RWPE2 (cell line): ENCODE measurements at regions not wholly inside any gene's neighbourhood (a gene's known extent, or its start where the extent isn't known, plus 50 kb on each side); places are given as distances from the start of the nearest gene placed in this dataset.

Source experiments
- ATAC-seq: fragments of 200-7000 bp; cut with Tn5 transposase; 3 replicates; pipeline ENCODE4 v1.9.1; 2021; ENCODE audit warnings: low read depth
- DNase-seq: peaks from one replicate; pipeline ENCODE4 v3.0.0-alpha.2; 2020; ENCODE audit warnings: low spot score
- H3K27ac ChIP-seq: fragments of 450-650 bp; 2 replicates; pipeline ENCODE4 v1.5.1; 2017; ENCODE audit warnings: mild to moderate bottlenecking; ENCODE audit not compliant: poor library complexity, severe bottlenecking
- H3K27me3 ChIP-seq: fragments of 250-450 bp; sonication (Bioruptor Pico); 2 replicates; pipeline ENCODE4 v1.5.1; 2021; ENCODE audit warnings: mild to moderate bottlenecking, moderate library complexity; ENCODE audit not compliant: insufficient read depth, poor library complexity, severe bottlenecking
- H3K36me3 ChIP-seq: fragments of 250-450 bp; sonication (Bioruptor Pico); 2 replicates; pipeline ENCODE4 v1.5.1; 2020; ENCODE audit warnings: low read depth, mild to moderate bottlenecking, moderate library complexity
- H3K4me1 ChIP-seq: fragments of 250-450 bp; sonication (Bioruptor Pico); 2 replicates; pipeline ENCODE4 v1.5.1; 2021; ENCODE audit warnings: mild to moderate bottlenecking, moderate library complexity; ENCODE audit not compliant: insufficient read depth, poor library complexity, severe bottlenecking
- H3K4me3 ChIP-seq: fragments of 250-450 bp; sonication (Bioruptor Pico); 2 replicates; pipeline ENCODE4 v1.5.1; 2021; ENCODE audit warnings: mild to moderate bottlenecking, moderate library complexity; ENCODE audit not compliant: severe bottlenecking
- H3K9me3 ChIP-seq: fragments of 250-450 bp; sonication (Bioruptor Pico); 2 replicates; pipeline ENCODE4 v1.5.1; 2021; ENCODE audit warnings: mild to moderate bottlenecking, moderate library complexity; ENCODE audit not compliant: severe bottlenecking
- TF ChIP-seq, protein P1 (sequence below): fragments of 450-650 bp; IDR thresholded peaks from one replicate; pipeline ENCODE4 v1.5.1; 2017; ENCODE audit warnings: mild to moderate bottlenecking, moderate library complexity; ENCODE audit not compliant: poor library complexity, severe bottlenecking

DNA sequence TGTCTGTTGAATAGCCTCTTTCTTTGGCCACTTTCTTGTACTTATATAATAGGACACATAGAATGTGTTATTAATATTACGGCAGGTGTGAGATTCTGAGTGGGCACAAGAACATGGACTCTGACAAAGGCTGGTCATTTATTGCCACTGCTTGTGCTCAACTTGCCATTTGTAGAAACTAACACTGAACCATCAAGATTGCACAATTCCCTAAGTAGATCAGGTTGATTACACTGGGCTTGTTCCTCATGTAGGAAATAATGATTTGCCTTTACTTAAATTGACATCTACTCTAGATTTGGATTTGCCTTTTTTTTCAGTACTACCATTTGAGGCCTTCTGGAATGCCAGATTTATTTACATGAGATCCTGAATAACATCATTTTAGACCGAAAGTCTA, 342.7 kb upstream of the CWC22 start:
- Histone ChIP-seq H3K27ac (no peak overlapping the region), H3K9me3 (no peaks in the 10 kb centered on the region), H3K4me3 (no peak overlapping the region), H3K27me3 (no peaks in the 10 kb centered on the region), H3K36me3 (no peaks in the 10 kb centered on the region), H3K4me1 (no peaks in the 10 kb centered on the region)
- TF ChIP-seq, protein P1, sequence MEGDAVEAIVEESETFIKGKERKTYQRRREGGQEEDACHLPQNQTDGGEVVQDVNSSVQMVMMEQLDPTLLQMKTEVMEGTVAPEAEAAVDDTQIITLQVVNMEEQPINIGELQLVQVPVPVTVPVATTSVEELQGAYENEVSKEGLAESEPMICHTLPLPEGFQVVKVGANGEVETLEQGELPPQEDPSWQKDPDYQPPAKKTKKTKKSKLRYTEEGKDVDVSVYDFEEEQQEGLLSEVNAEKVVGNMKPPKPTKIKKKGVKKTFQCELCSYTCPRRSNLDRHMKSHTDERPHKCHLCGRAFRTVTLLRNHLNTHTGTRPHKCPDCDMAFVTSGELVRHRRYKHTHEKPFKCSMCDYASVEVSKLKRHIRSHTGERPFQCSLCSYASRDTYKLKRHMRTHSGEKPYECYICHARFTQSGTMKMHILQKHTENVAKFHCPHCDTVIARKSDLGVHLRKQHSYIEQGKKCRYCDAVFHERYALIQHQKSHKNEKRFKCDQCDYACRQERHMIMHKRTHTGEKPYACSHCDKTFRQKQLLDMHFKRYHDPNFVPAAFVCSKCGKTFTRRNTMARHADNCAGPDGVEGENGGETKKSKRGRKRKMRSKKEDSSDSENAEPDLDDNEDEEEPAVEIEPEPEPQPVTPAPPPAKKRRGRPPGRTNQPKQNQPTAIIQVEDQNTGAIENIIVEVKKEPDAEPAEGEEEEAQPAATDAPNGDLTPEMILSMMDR = no peak
- ATAC-seq = no peak
- DNase-seq = no peak

DNA sequence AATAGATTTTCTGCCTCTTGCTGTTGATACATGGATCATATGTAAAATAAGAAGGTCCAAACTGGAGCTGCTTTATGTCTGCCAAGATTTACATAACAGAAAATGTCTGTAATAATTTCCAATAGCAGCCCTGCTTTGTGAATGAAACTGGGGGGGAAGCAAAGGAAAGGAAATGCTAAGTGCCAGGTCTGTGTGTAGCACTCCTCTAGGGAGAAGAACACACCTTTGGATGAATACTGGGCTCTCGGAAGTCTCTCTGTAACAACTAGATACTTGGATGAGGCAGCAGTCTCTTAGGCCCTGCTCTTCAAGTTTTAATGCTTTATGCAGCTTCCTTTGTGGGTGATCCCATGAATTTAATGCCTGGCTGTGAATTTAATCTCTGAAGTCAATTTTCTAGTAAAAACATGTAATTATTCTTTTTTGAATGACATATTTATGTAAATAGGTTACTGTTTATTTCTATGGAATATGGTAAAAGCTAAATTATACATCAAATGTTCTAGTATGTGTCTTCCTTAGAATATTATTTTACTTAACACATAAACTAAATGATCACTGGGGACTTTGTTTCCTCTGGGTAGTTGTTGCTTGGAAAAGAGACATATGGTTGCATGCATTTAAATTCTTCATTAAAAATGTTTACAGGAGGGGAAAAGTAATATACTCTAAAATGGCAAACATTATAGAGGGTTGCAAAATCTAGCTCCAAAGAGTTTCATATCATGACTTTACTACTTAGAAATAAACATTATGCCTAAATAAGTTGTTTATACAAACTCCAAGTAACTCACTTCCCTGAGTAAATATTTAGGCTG, 336.6 kb upstream of the CWC22 start:
- H3K4me1 ChIP-seq = no peaks in the 10 kb centered on the region
- DNase-seq (no peak), ATAC-seq (no peak)
- H3K36me3 ChIP-seq = no peaks in the 10 kb centered on the region
- H3K27me3 ChIP-seq = no peaks in the 10 kb centered on the region
- no peaks in the 10 kb centered on the region for H3K9me3 ChIP-seq
- H3K4me3 ChIP-seq = no peak overlapping the region
- no peak overlapping the region for H3K27ac ChIP-seq
- TF ChIP-seq, protein P1 = no peak

DNA sequence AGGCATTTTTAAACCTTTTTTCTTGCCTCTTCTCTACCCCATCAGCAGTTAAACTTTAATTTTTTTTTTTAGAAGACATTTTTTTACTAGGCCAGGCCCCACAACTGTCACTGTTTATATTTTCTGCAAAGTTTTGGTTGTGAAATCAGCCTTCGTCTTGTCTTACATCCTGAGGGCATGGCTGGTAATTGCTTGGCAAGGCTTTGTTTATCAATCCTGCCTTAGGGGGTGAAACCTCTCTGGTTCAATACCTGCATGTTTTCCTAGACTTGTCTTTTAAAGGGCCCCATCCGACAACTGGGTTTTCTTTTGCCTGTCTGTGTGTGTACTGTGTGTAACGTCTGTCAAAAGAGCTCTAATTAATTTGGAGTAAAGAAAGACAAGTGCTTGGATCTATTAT, 330.0 kb upstream of the CWC22 start:
- ATAC-seq = no peak
- Histone ChIP-seq H3K4me3 (no peak overlapping the region), H3K9me3 (no peaks in the 10 kb centered on the region), H3K4me1 (no peaks in the 10 kb centered on the region), H3K36me3 (no peaks in the 10 kb centered on the region), H3K27me3 (no peaks in the 10 kb centered on the region), H3K27ac (no peak overlapping the region)
- no peak for DNase-seq
- TF ChIP-seq, protein P1 = no peak

DNA sequence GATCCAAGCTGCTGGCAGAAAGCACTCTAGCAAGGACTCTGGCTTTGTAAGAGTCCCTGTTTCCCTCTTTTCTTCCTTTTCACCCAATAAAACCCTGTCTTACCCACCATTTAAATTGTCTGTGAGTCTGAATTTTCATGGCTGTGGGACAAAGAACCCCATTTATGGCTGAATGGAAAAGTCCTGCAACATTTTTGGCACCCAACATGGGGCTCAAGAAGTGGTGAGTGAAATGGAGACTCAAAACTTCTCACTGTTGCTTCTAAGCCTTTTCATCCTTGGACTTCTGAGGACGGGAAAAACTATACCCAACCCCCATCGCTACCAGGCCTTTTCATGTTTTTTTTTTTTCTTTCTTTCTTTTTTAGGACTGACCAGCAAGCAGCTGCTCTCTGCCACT, 329.5 kb upstream of the CWC22 start:
- H3K9me3 ChIP-seq = no peaks in the 10 kb centered on the region
- H3K36me3 ChIP-seq = no peaks in the 10 kb centered on the region
- no peak for DNase-seq
- no peak for ATAC-seq
- TF ChIP-seq, protein P1 = no peak
- H3K27me3 ChIP-seq = no peaks in the 10 kb centered on the region
- no peaks in the 10 kb centered on the region for H3K4me1 ChIP-seq
- H3K27ac ChIP-seq = no peak overlapping the region
- no peak overlapping the region for H3K4me3 ChIP-seq

DNA sequence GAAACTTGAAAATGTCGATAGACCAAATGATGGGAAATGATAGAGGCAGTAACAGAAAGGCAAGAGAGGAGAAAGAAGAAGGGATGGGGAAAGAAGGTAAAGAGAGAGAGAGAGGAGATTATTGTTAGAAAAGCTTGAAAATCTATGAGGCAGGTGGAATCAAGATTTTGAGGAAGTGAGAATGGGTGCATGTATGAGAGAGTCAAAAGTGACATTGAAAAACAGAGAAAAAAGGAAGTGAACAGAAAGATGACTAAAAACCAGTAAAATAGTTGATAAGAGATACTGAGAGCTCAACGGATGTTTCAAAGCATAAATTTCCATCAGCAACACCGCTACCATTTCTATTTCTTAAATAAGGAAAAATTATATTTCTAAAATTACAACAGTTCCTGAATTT, 327.4 kb upstream of the CWC22 start:
- TF ChIP-seq, protein P1 = no peak
- DNase-seq (no peak), ATAC-seq (no peak)
- no peaks in the 10 kb centered on the region for H3K4me1 ChIP-seq
- H3K9me3 ChIP-seq = no peaks in the 10 kb centered on the region
- H3K4me3 ChIP-seq = no peak overlapping the region
- H3K36me3 ChIP-seq = no peaks in the 10 kb centered on the region
- H3K27ac ChIP-seq = no peak overlapping the region
- no peaks in the 10 kb centered on the region for H3K27me3 ChIP-seq
